DND-41 (cell line): ENCODE measurements at regions not wholly inside any gene's neighbourhood (a gene's known extent, or its start where the extent isn't known, plus 50 kb on each side); places are given as distances from the start of the nearest gene placed in this dataset.

ENCODE experiments used
- ATAC-seq: fragments of 200-7000 bp; cut with Tn5 transposase; 3 replicates; pipeline ENCODE4 v1.9.1; 2021; ENCODE audit warnings: low read depth; ENCODE audit not compliant: insufficient read depth
- DNase-seq: peaks from one replicate; pipeline ENCODE4 v3.0.0-alpha.2; 2020
- H2AFZ ChIP-seq: 2 replicates; pipeline ENCODE4 v1.6.0; 2012; ENCODE audit warnings: low read depth, low read length
- H3K27ac ChIP-seq: 2 replicates; pipeline ENCODE4 v1.5.1; 2012; ENCODE audit warnings: low read length, inconsistent platforms
- H3K27me3 ChIP-seq: fragments of 200-600 bp; sonication (generic); 2 replicates; pipeline ENCODE4 v1.6.0; 2012; ENCODE audit warnings: low read length, mild to moderate bottlenecking, inconsistent platforms; ENCODE audit not compliant: insufficient read depth, poor library complexity
- H3K36me3 ChIP-seq: 2 replicates; pipeline ENCODE4 v1.5.1; 2012; ENCODE audit warnings: low read length, inconsistent platforms; ENCODE audit not compliant: insufficient read depth
- H3K4me1 ChIP-seq: 2 replicates; pipeline ENCODE4 v1.5.1; 2012; ENCODE audit warnings: mild to moderate bottlenecking, low read length; ENCODE audit not compliant: insufficient read depth
- H3K4me2 ChIP-seq: 2 replicates; pipeline ENCODE4 v1.6.0; 2012; ENCODE audit warnings: mild to moderate bottlenecking, moderate library complexity, low read length, inconsistent platforms; ENCODE audit not compliant: insufficient read depth
- H3K4me3 ChIP-seq, 2 experiments: fragments of 200-600 bp in 1 of 2; shearing (Covaris generic) in 1 of 2; 2 replicates each; pipeline ENCODE4 v1.5.1; 2012 to 2016; ENCODE audit warnings: inconsistent platforms in 2 of 2, low read length in 2 of 2, mild to moderate bottlenecking in 2 of 2, low read depth in 1 of 2, moderate library complexity in 1 of 2
- H3K79me2 ChIP-seq: 2 replicates; pipeline ENCODE4 v1.6.0; 2012; ENCODE audit warnings: low read length, inconsistent platforms; ENCODE audit not compliant: insufficient read depth
- H3K9ac ChIP-seq: 2 replicates; pipeline ENCODE4 v1.6.0; 2012; ENCODE audit warnings: low read depth, mild to moderate bottlenecking, inconsistent platforms, low read length, moderate library complexity
- H3K9me3 ChIP-seq: 2 replicates; pipeline ENCODE4 v1.5.1; 2012; ENCODE audit warnings: low read length, moderate library complexity, mild to moderate bottlenecking, inconsistent platforms; ENCODE audit not compliant: insufficient read depth, severe bottlenecking
- H4K20me1 ChIP-seq: 2 replicates; pipeline ENCODE4 v1.6.0; 2012; ENCODE audit warnings: low read length; ENCODE audit not compliant: insufficient read depth
- CTCF ChIP-seq: IDR thresholded peaks from 2 replicates; pipeline ENCODE4 v1.5.1; 2012; ENCODE audit warnings: borderline replicate concordance, low read length, moderate library complexity, mild to moderate bottlenecking; ENCODE audit not compliant: poor library complexity, severe bottlenecking; ENCODE audit errors: extremely low read depth
- EZH2 ChIP-seq: IDR thresholded peaks from 3 replicates; pipeline ENCODE4 v1.6.1; 2012; ENCODE audit warnings: borderline replicate concordance, low read depth, mild to moderate bottlenecking, moderate library complexity, low read length, inconsistent platforms; ENCODE audit not compliant: severe bottlenecking

- TF ChIP-seq EZH2 = no peak
- TF ChIP-seq CTCF = peak; percentile 78
- H3K4me1 ChIP-seq = no peaks in the 10 kb centered on the region
- no peak overlapping the region for H3K4me2 ChIP-seq
- H3K79me2 ChIP-seq = no peaks in the 10 kb centered on the region
- H3K27ac ChIP-seq = no peak overlapping the region
- no peak overlapping the region for H2AFZ ChIP-seq
- DNase-seq (peak; percentile 61), ATAC-seq (peak; percentile 87)
- H3K36me3 ChIP-seq = no peaks in the 10 kb centered on the region
- peaks cover 3% of the 10 kb centered on the region for H3K27me3 ChIP-seq
- H3K9ac ChIP-seq = no peak overlapping the region
- no peaks in the 10 kb centered on the region for H4K20me1 ChIP-seq
- no peaks in the 10 kb centered on the region for H3K9me3 ChIP-seq
- no peak overlapping the region for H3K4me3 ChIP-seq
Observed at GRCh38 chrX:110450050-110450449, 91.4 kb downstream of the RTL9 start.

- Histone ChIP-seq H3K36me3 (no peaks in the 10 kb centered on the region), H3K9me3 (no peaks in the 10 kb centered on the region), H4K20me1 (no peaks in the 10 kb centered on the region), H2AFZ (no peak overlapping the region), H3K4me2 (no peak overlapping the region), H3K4me1 (no peaks in the 10 kb centered on the region), H3K4me3 (no peak overlapping the region), H3K27ac (no peak overlapping the region), H3K79me2 (no peaks in the 10 kb centered on the region), H3K27me3 (peaks cover 3% of the 10 kb centered on the region), H3K9ac (no peak overlapping the region)
- TF ChIP-seq CTCF = no peak
- no peak for TF ChIP-seq EZH2
- DNase-seq (no peak), ATAC-seq (no peak)
Observed at GRCh38 chrX:110454336-110454735, 95.7 kb downstream of the RTL9 start.

GRCh38 chrX:110462957-110463356, 104.3 kb downstream of the RTL9 start:
- no peak for ATAC-seq
- H3K4me2 ChIP-seq = no peak overlapping the region

More at GRCh38 chrX:110462957-110463356, 104.3 kb downstream of the RTL9 start:
- H3K27ac ChIP-seq = no peak overlapping the region
- H4K20me1 ChIP-seq = no peaks in the 10 kb centered on the region
- no peaks in the 10 kb centered on the region for H3K9me3 ChIP-seq
- H3K4me1 ChIP-seq = no peaks in the 10 kb centered on the region
- no peak overlapping the region for H2AFZ ChIP-seq
- TF ChIP-seq EZH2 (no peak), CTCF (peak; percentile 38)
- no peak overlapping the region for H3K4me3 ChIP-seq
- no peak overlapping the region for H3K9ac ChIP-seq
- no peak for DNase-seq
- H3K79me2 ChIP-seq = no peaks in the 10 kb centered on the region
- no peaks in the 10 kb centered on the region for H3K27me3 ChIP-seq
- H3K36me3 ChIP-seq = no peaks in the 10 kb centered on the region
